Vagina (tissue), 2 donors: ENCODE measurements at regions not wholly inside any gene's neighbourhood (a gene's known extent, or its start where the extent isn't known, plus 50 kb on each side); places are given as distances from the start of the nearest gene placed in this dataset.

ENCODE experiments used
- CTCF ChIP-seq, 3 experiments: fragments of 450-650 bp in 2 of 3; fragments of 200-600 bp in 1 of 3; sonication (generic) in 1 of 3; IDR thresholded peaks; one replicate each; pipeline ENCODE4 v1.5.1; 2017 to 2019; ENCODE audit warnings: antibody characterized with exemption in 3 of 3, mild to moderate bottlenecking in 2 of 3, moderate library complexity in 2 of 3
- POLR2A ChIP-seq, 2 donors: fragments of 450-650 bp; IDR thresholded peaks; one replicate each; pipeline ENCODE4 v1.6.1; 2017; ENCODE audit warnings: antibody characterized with exemption in 2 of 2, mild to moderate bottlenecking in 2 of 2, moderate library complexity in 2 of 2

- no peak for TF ChIP-seq CTCF (IDR thresholded peaks at IDR 0.05)
- no peak for TF ChIP-seq POLR2A (IDR thresholded peaks at IDR 0.05)
Measured at GRCh38 chr6:4240148-4240547, 104.8 kb upstream of the ECI2 start.
